Liver (tissue), 8 donors: ENCODE measurements at regions not wholly inside any gene's neighbourhood (a gene's known extent, or its start where the extent isn't known, plus 50 kb on each side); places are given as distances from the start of the nearest gene placed in this dataset.

Source experiments
- DNase-seq: peaks from one replicate; pipeline ENCODE4 v3.0.0-alpha.2; 2017; ENCODE audit warnings: low spot score
- H3K27ac ChIP-seq, 2 donors: one replicate each; pipeline ENCODE4 v1.7.0; 2013; ENCODE audit warnings: inconsistent platforms in 2 of 2, low read length in 2 of 2, control low read depth in 1 of 2, low read depth in 1 of 2, mild to moderate bottlenecking in 1 of 2
- H3K27me3 ChIP-seq, 4 donors: one replicate each; pipeline versions ENCODE4 v1.6.1 to v1.7.0; 2013; ENCODE audit warnings: low read length in 3 of 4, inconsistent platforms in 1 of 4, mild to moderate bottlenecking in 1 of 4, moderate library complexity in 1 of 4; ENCODE audit not compliant: control insufficient read depth in 4 of 4, insufficient read depth in 4 of 4
- H3K36me3 ChIP-seq, 4 donors: one replicate each; pipeline versions ENCODE4 v1.6.1 to v1.7.0; 2013; ENCODE audit warnings: low read length in 3 of 4, mild to moderate bottlenecking in 3 of 4, low read depth in 1 of 4, moderate library complexity in 1 of 4; ENCODE audit not compliant: control insufficient read depth in 4 of 4, insufficient read depth in 3 of 4
- H3K4me1 ChIP-seq, 4 donors: one replicate each; pipeline versions ENCODE4 v1.6.1 to v1.7.0; 2013; ENCODE audit warnings: low read length in 3 of 4, mild to moderate bottlenecking in 3 of 4, moderate library complexity in 1 of 4; ENCODE audit not compliant: control insufficient read depth in 4 of 4, insufficient read depth in 4 of 4
- H3K4me3 ChIP-seq, 3 donors: one replicate each; pipeline versions ENCODE4 v1.6.1 to v1.7.0; 2013; ENCODE audit warnings: low read length in 3 of 3, control low read depth in 1 of 3, low read depth in 1 of 3, mild to moderate bottlenecking in 1 of 3
- H3K9ac ChIP-seq, 2 donors: one replicate each; pipeline ENCODE4 v1.7.0; 2013; ENCODE audit warnings: low read length in 2 of 2, mild to moderate bottlenecking in 2 of 2, moderate library complexity in 2 of 2, control low read depth in 1 of 2, low read depth in 1 of 2
- H3K9me3 ChIP-seq, 4 donors: one replicate each; pipeline versions ENCODE4 v1.6.1 to v1.7.0; 2013; ENCODE audit warnings: low read length in 3 of 4; ENCODE audit not compliant: control insufficient read depth in 4 of 4
- ATF3 ChIP-seq: IDR thresholded peaks from 2 replicates; pipeline ENCODE4 v1.6.1; 2016; ENCODE audit warnings: antibody characterized with exemption
- CTCF ChIP-seq: fragments of 150-350 bp; IDR thresholded peaks from 2 replicates; pipeline ENCODE4 v1.5.1; 2017; ENCODE audit warnings: improper control_type of control experiment, low read depth, low read length; ENCODE audit not compliant: missing input control
- EGR1 ChIP-seq, 2 donors: IDR thresholded peaks; 2 replicates each; pipeline ENCODE4 v1.6.1; 2016 to 2018; ENCODE audit warnings: antibody characterized with exemption in 2 of 2, low read depth in 2 of 2
- FOXA1 ChIP-seq: IDR thresholded peaks from 2 replicates; pipeline ENCODE4 v1.6.1; 2016; ENCODE audit warnings: antibody characterized with exemption
- FOXA2 ChIP-seq: IDR thresholded peaks from 2 replicates; pipeline ENCODE4 v1.6.1; 2016; ENCODE audit warnings: antibody characterized with exemption
- GABPA ChIP-seq, 2 donors: IDR thresholded peaks in 1 of 2; conservative IDR thresholded peaks in 1 of 2; 2 replicates each; pipeline ENCODE4 v1.6.1; 2016; ENCODE audit warnings: antibody characterized with exemption in 2 of 2, mild to moderate bottlenecking in 1 of 2, moderate library complexity in 1 of 2
- HNF4A ChIP-seq, 2 donors: conservative IDR thresholded peaks; 2 replicates each; pipeline ENCODE4 v1.6.1; 2016; ENCODE audit warnings: antibody characterized with exemption in 2 of 2, mild to moderate bottlenecking in 2 of 2
- HNF4G ChIP-seq: IDR thresholded peaks from 2 replicates; pipeline ENCODE4 v1.6.1; 2016; ENCODE audit warnings: antibody characterized with exemption
- JUND ChIP-seq, 2 donors: IDR thresholded peaks; 2 replicates each; pipeline ENCODE4 v1.6.1; 2016; ENCODE audit warnings: antibody characterized with exemption in 2 of 2
- NR2F2 ChIP-seq: IDR thresholded peaks from 2 replicates; pipeline ENCODE4 v1.6.1; 2016; ENCODE audit warnings: antibody characterized with exemption
- RAD21 ChIP-seq, 2 donors: IDR thresholded peaks; 2 replicates each; pipeline ENCODE4 v1.6.1; 2016; ENCODE audit warnings: antibody characterized with exemption in 2 of 2, mild to moderate bottlenecking in 2 of 2
- REST ChIP-seq: IDR thresholded peaks from 2 replicates; pipeline ENCODE4 v1.6.1; 2016; ENCODE audit warnings: antibody characterized with exemption, mild to moderate bottlenecking
- RXRA ChIP-seq, 2 donors: IDR thresholded peaks; 2 replicates each; pipeline ENCODE4 v1.6.1; 2017 to 2018; ENCODE audit warnings: antibody characterized with exemption in 2 of 2, mild to moderate bottlenecking in 1 of 2
- SP1 ChIP-seq: IDR thresholded peaks from 2 replicates; pipeline ENCODE4 v1.6.1; 2018; ENCODE audit warnings: antibody characterized with exemption, mild to moderate bottlenecking
- TAF1 ChIP-seq: conservative IDR thresholded peaks from 2 replicates; pipeline ENCODE4 v1.6.1; 2016; ENCODE audit warnings: antibody characterized with exemption, mild to moderate bottlenecking
- YY1 ChIP-seq: IDR thresholded peaks from 2 replicates; pipeline ENCODE4 v1.6.1; 2016; ENCODE audit warnings: antibody characterized with exemption, mild to moderate bottlenecking
- WGBS: extraction: QIAGEN DNeasy Blood & Tissue Kit; methylation state at CpG from one replicate; pipeline ENCODE4 v1.1.7; 2013; 5-methylcytosine and 5-hydroxymethylcytosine counted together
- TF ChIP-seq, protein P1 (sequence below): IDR thresholded peaks from 2 replicates; pipeline ENCODE4 v1.6.1; 2016; ENCODE audit warnings: antibody characterized with exemption
- donor health status: healthy.
- donor health status: healthy.
- donor health status: healthy.
- donor health status: healthy.
- donor health status: healthy.

DNA sequence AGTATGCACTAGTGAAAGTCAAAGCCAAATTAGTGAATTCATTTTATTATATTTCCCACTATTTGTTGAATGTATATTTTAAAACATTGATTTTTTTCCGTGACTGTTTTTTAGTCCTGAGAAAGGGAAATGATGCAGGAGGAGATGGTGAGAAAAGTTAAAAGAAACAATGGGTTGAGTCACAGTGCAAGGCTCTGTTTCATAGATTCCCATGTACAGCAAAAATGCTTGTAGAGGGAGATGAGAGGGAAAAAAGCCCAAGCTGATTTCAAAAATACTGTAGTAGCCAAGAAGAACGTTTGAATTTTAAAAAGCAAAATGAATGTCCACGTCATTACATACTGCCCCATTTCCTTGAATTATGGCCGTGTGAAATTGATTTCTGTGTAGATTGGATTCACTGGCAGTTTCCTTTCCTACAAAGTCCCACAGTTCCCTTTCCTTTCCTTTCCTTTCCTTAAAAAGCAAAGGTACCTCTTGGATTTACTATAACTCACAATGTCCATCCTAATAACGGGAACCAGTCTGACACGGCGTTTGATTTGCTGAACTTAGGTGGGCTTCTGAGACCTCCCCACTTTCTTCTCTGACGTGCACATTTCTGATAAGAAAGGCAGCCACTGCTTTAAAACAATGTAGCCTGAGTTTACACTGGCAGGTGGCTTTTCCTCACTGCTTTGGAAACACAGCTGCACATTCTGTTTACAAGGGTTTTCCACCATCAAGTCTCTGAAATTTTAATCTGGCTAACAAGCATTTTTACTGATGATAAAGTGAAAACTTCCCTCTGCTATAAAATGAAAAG, 63.7 kb downstream of the SPCS3 start:
- Histone ChIP-seq H3K9ac (no peak overlapping the region), H3K27me3 (no peaks in the 10 kb centered on the region), H3K27ac (no peak overlapping the region), H3K36me3 (no peaks in the 10 kb centered on the region), H3K4me3 (no peak overlapping the region), H3K4me1 (no peaks in the 10 kb centered on the region), H3K9me3 (no peaks in the 10 kb centered on the region)
- WGBS = 40% methylated on average over 8 of the region's 8 CpGs
- TF ChIP-seq ATF3 (no peak), EGR1 (IDR thresholded peaks at IDR 0.05; ENCODE audit: low read depth in 2 of 2) (no peak), REST (no peak), CTCF (no peak)
- no peak for DNase-seq

GRCh38 chr4:176385601-176386000, 65.8 kb downstream of the SPCS3 start:
- Histone ChIP-seq H3K9me3 (no peaks in the 10 kb centered on the region), H3K27me3 (no peaks in the 10 kb centered on the region), H3K4me1 (no peaks in the 10 kb centered on the region), H3K27ac (no peak overlapping the region), H3K9ac (no peak overlapping the region), H3K36me3 (no peaks in the 10 kb centered on the region), H3K4me3 (no peak overlapping the region)
- WGBS = 88% methylated on average over 1 of the region's 1 CpG
- no peak for DNase-seq
- TF ChIP-seq CTCF (no peak), FOXA2 (no peak), REST (no peak), SP1 (no peak), RXRA (IDR thresholded peaks at IDR 0.05) (no peak), HNF4A (conservative IDR thresholded peaks at IDR 0.05) (no peak), TAF1 (no peak), NR2F2 (no peak), FOXA1 (no peak), HNF4G (no peak), YY1 (no peak), GABPA (IDR thresholded peaks at IDR 0.05 in 1 of 2, conservative IDR thresholded peaks at IDR 0.05 in 1 of 2) (no peak), EGR1 (IDR thresholded peaks at IDR 0.05; ENCODE audit: low read depth in 2 of 2) (no peak), JUND (IDR thresholded peaks at IDR 0.05) (no peak), RAD21 (IDR thresholded peaks at IDR 0.05) (no peak), ATF3 (no peak)
- TF ChIP-seq, protein P1, sequence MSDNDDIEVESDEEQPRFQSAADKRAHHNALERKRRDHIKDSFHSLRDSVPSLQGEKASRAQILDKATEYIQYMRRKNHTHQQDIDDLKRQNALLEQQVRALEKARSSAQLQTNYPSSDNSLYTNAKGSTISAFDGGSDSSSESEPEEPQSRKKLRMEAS = no peak
